NCI-H128 (cell line): ENCODE measurements at regions not wholly inside any gene's neighbourhood (a gene's known extent, or its start where the extent isn't known, plus 50 kb on each side); places are given as distances from the start of the nearest gene placed in this dataset.
A peak's percentile ranks its signal among the peaks of the same experiment; 100 is the strongest.

ENCODE experiments used
- DNase-seq: peaks from one replicate; lab custom pipeline; 2025; ENCODE audit not compliant: unreplicated experiment; lab: John Stamatoyannopoulos, UW

DNA sequence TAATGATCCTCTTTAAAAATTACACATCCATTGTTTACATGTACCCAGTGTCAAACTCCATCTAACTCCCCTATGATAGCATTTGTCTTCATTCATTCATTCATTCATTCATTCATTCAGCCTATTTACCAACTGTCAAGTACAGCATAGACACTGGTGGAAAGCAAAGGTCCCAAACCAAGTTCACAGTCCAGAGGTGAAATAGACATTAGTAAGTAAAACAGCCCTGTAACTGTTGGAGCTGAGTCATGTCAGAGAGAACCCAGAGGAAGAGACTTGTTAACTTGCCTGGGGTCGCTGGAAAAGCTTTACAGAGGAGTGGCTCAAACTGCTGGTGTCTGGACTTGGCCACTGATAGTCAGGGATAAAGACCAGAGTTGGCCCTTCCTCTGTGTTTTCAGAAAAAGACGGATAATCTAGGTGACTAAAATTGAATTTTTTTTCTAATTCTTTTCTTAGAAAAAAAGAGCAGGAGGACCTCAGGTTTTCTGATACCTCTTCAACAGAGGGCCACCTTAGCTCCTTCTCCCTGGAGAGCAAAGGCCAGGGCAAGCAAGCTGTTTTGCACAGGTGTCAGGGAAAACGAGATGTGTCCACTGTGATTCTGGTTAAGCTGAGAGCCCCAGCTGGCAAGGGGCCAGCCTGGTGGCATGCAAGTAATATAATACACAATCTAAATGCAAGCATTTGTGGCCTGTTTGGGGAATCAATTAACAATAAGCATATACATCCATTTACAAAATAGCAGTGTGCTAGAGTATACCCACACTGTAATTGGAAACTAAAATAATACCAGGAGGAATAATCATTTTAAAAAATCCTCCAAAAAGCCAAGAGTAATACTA, 96.7 kb upstream of the SLC14A2 start:
- DNase-seq: peak; percentile 63

DNA sequence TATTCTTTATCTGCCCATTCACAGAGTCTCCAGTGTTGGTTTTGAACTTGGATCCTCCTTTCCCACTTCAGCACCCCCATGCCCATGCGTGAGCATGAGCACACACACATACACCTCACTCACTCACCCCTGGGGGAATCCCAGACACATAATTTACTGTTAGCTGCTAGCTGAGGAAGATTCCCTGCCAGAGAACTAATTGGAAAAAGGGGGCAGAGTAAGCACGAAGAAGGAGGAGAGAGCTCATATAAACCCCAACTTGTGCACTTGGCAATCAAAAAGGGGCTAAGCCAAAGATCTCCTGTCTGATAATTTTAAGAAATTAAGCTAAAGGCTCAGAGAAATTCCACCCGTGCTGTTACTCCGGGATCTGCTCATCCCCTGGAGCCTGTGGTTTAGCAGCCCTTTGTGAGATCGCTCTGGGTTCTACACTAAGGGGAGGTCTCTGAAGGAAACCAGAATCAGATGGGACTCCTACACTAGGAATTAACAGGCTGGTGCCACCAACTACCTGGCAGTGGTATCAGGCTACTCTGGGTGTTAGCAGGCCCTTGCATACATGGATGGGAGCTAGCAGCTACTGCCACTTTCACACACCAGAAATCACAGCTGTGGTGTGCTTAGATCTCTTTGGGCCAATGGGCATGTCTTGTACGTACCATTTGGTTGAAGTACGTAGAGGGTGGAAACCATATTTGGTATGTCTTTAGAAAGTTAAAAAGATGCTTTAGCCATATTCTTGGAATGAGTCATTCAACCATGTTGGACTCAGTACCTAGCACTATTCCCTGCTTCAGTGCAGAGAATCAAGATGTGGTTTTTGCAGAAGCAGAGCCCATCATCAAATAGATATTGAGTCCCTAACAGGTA, 95.6 kb upstream of the SLC14A2 start:
- DNase-seq: no peak

DNA sequence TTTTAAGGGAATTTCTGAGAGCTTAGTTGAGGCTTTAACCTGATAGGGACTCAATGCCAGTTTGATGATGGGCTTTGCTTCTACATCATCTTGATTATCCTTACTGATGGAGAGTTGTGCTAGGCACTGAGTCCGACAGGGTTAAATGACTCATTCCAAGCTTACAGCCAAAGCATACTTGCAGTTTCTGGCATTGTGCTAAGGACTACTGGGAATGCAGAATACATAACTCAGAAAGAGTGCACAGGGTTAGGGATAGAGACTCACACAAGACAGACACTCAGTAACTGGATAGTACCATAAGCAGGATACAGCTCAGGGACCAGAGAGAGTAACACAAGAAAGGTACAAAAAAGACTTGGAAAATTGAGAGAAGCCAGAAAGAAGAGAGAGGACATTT, 94.1 kb upstream of the SLC14A2 start:
- no peak for DNase-seq

- DNase-seq: no peak
Measured at GRCh38 chr18:45521777-45522176, 93.5 kb upstream of the SLC14A2 start.

GRCh38 chr18:45522371-45522770, 92.9 kb upstream of the SLC14A2 start:
- no peak for DNase-seq

DNA sequence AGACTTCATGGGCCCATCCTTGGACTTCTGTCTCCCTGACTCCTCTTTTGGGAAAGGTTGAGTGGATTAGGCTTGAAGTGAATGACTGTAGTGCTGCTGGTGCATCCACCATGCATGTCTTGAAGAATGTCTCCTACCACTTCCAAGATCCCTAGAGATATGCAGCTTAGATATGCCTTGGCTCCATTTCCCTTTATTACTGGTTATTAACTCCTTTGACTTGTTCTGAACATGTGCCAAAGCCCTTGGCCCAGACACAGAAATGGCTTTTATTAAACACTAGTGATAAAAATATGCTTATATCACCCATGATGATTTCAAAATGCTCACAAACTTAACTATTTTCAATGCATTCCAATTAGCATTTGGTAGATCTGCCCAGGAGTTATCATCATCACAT, 90.0 kb upstream of the SLC14A2 start:
- DNase-seq: no peak

GRCh38 chr18:45526114-45526841, 89.0 kb upstream of the SLC14A2 start:
- no peak for DNase-seq

DNA sequence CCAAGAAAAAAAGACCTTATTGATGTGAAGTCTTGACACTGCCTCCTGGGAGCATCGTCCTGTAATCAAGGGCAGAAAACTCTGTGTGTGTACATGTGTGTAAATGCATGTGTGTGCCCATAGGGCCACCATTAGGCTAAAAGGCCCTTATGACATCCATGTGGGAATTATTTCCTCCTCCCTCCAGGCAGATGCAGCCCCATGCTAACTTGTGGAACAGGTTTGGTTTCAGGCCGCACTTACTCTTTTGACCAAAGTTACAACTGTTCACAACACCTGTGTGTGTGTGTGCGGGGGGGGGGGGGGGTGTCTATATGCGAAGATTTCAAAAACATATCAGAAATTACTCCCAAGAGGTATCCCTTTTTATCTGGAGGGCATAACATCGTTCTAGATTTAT, 87.4 kb upstream of the SLC14A2 start:
- no peak for DNase-seq

DNA sequence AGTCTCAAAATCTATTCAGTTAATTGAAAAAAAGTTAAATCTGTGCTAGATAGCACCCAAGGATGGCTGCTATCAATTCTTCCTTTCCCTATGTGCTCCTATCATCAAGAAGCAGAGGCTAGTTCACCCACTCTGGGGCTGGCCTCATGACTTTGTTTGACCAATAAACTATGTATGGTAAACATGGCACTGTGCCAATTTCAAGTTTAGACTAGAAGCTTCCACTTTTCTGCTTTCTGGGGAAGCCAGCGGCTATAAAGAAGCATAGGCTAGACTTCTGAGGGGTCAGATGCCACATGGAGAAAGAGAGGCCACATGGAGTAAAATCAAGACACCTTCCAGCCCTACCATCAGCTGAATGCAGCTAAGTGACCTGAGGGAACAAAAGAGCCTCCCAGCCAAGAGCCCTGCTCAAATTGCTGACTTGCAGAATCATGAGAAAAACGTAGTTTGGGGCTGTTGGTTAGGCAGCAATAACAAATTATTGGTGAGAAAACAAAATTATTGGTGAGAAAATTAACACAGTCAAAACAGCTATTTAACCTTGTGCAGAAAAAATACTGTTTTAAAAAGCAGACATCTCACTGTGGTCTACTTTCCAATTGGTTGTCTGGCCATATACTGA, 86.5 kb upstream of the SLC14A2 start:
- DNase-seq: no peak

DNA sequence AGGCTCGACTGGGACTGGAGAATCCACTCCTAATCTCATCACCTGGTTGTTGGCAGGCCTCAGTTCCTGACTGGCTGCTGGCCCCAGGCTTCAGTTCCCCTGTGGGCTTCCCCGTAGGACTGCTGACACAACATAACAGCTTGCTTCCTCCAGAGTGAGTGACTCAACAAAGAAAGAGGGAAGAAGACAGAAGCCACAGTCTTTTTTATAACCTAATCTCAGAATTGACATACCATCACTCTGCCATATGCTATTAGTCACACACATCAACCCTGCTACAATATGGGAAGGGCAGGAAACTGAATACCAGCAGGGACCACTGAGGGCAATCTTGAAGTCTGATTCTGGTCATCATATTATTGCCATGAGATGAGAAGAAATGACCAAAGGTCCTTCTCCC, 76.8 kb upstream of the SLC14A2 start:
- no peak for DNase-seq

- no peak for DNase-seq
Measured at GRCh38 chr18:45539491-45539891, 75.8 kb upstream of the SLC14A2 start.

- DNase-seq: no peak
Measured at GRCh38 chr18:45540125-45540524, 75.2 kb upstream of the SLC14A2 start.

- no peak for DNase-seq
Measured at GRCh38 chr18:45541421-45541820, 73.9 kb upstream of the SLC14A2 start.

- no peak for DNase-seq
Measured at GRCh38 chr18:45542043-45542442, 73.2 kb upstream of the SLC14A2 start.

DNA sequence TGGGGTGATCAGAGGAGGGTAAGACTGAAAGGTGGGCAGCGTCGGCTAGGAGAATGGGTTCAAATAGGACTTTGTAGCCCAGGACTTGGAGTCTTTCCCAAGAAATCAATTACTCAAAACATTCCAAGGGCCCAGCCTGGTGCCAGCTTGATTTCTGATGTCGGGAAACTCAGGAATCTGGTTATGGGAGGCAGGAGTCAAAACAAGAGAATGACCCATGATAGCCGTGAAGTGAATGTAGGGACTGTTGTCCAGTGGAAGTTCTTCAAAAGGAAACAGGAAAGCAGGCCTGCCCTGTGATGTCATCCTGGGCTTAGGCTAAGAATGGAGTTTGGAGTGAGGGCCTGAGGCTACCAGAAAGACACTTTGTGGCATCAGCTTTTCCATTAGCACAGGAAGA, 67.4 kb upstream of the SLC14A2 start:
- no peak for DNase-seq

- DNase-seq: no peak
Measured at GRCh38 chr18:45548614-45549013, 66.7 kb upstream of the SLC14A2 start.

GRCh38 chr18:45549290-45549689, 66.0 kb upstream of the SLC14A2 start:
- peak; percentile 47 for DNase-seq

DNA sequence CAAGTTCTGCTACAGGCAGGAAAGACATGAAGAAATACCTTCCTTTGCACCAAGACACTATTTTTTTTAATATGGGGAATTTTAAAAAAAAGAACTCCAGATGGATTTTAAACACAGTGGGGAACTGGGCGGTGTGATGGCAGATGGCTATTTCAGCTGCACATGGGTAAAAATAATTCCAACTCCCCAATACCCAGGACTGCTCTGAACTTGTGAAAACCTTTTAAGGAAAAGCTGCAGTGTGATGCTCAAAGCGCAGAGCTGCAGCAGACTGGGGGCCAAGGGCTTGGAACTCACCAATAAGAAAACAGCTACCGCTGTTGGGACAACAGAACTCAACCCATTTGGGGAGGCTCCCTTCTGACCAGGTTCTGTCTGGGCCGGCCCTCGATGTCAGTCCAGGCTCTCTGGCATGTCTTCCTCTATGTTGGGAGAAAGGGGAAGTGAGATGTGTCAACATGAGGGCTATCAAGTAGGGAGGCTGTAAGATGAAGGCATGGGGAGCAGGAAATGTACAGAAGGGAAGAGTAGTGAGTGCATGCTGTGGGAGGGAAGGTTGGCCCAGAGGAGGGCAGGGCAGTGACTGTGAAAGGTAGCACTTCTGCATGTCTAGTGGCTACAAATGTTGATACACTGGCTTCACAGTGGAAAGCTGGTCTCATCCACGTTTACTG, 64.0 kb upstream of the SLC14A2 start:
- no peak for DNase-seq

DNA sequence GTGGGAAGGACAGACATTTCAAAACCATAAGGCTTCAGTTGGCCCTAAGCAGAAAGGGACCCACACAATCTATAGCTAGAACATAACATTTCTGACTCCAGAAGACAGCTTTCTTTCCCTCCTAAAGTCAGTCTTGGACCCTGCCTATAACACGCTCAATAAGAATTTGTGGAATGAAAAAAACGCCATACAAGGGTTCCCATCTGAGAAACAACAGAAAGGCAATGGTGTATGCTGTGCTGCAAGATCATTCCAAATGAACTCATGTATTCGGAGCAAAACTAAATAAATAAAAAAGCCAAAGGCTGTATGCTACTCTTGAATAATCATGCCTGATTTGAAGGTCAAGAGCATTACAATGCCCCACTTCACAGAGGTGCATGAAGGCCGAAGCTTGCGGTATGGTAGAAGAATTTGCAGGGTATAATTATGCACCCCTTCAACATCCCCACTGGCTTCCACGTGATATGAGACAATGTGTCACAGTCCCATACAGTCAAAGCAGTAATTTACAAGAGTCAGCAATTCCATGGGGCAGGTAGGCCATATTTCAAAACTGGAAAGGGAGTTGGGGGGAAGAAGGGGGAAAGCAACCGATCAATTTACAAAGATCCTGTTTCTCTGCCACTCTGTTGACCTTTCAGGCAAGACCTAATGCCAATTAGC, 61.4 kb upstream of the SLC14A2 start:
- no peak for DNase-seq

DNA sequence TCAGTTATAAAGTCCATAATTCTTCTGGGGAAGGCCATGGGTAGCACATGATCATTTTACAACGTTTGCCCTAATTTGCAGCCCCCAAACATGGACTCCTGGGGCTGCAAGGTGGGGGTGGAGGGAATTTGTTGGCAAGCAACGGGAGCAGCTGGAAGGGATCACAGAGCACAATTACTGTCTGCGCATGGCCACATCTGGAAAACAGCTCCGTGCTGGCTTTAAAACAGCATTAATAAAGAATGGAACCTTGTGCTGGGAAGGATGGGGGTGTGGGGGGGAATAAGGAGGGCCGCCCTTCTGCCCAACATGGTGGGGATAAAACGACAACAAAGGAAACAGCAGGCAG, 60.9 kb upstream of the SLC14A2 start:
- no peak for DNase-seq
